ENCODE measurements at regions not wholly inside any gene's neighbourhood (a gene's known extent, or its start where the extent isn't known, plus 50 kb on each side); places are given as distances from the start of the nearest gene placed in this dataset.

DNA sequence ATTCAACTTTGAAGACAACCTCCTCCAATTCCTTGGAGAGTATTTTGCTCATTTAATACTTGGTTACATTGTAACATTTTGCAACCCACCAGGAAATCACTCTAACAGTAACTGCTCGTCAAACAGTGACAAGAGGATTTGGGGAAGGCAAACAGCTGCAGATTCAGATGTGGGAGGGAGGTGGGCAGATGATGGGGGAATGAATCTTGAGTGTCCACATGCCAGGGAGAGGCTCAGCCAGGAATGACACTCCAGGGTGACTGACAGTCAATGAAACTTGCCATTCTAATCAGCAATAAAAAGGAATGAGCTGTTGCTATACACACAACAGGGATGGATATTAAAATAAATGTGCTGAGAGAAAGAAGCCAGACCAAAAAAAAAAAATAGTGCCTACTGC, 97.7 kb upstream of the ANKRD55 start:
- DNase-seq (no peak), ATAC-seq (no peak)
- Mint-ChIP-seq H3K9me3 (ENCODE audit: low read depth) (peaks cover 13% of the 10 kb centered on the region), H3K4me3 (no peak overlapping the region), H3K4me1 (peaks cover 52% of the 10 kb centered on the region), H3K27ac (no peak overlapping the region), H3K27me3 (no peaks in the 10 kb centered on the region), H3K36me3 (peaks cover 24% of the 10 kb centered on the region)
- CTCF ChIA-PET, result no interaction called here

DNA sequence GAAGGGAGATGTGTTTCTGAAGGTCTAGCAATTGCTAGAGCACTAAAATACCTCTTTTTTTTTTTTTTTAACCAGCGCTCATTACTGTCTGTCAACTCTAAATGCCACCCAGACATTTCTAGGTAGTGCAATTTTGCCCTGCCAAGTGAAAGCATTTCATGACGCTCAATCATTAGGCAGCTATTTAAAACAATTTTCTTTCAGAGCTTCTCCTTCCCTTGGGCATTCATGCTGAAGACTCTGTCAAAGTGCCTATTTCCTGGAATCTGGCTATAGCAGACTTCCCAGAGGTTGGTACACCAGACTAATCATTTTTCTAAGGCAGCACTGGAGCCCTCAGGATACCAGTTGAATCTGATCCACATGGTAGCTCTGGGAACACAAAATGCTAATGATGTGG, 97.0 kb upstream of the ANKRD55 start:
- H3K27me3 Mint-ChIP-seq, result no peaks in the 10 kb centered on the region
- CTCF ChIA-PET, result interaction anchor here (0.8 to 1.0 kb wide), 2 partner anchors 10 to 59 kb away, joined by 3 to 5 read pairs; no protein-coding TSS in a partner anchor
- peaks cover 56% of the 10 kb centered on the region for H3K4me1 Mint-ChIP-seq
- no peak for DNase-seq
- H3K27ac Mint-ChIP-seq, result peak overlapping the region; percentile 87
- H3K4me3 Mint-ChIP-seq, result no peak overlapping the region
- H3K9me3 Mint-ChIP-seq (ENCODE audit: low read depth), result peaks cover 7% of the 10 kb centered on the region
- no peak for ATAC-seq
- H3K36me3 Mint-ChIP-seq, result peaks cover 18% of the 10 kb centered on the region

DNA sequence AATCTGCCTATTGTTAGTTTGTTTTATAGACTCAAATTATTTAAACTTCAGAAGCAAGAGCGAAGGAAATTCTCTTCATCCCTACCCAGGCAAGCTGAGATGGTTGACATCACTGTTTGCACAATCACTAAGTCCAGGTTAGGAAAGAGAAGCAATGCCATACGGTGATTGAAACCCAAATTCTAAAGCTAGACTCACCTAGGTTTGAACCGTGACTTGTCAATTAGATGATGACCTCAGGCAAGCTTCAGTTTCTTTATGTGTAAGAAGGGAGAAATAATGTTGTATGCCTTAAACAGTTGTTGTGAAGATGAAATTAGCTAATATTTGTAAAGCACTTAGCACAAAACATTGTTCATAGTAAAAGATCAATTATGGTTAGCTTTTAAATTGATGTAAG, 96.5 kb upstream of the ANKRD55 start:
- Mint-ChIP-seq H3K4me3 (peak overlapping the region; percentile 12), H3K4me1 (peaks cover 56% of the 10 kb centered on the region), H3K27ac (peak overlapping the region; percentile 87), H3K9me3 (ENCODE audit: low read depth) (peaks cover 6% of the 10 kb centered on the region), H3K36me3 (peaks cover 13% of the 10 kb centered on the region), H3K27me3 (no peaks in the 10 kb centered on the region)
- CTCF ChIA-PET, result interaction anchor here (0.8 to 1.0 kb wide), 2 partner anchors 11 to 59 kb away, joined by 3 to 5 read pairs; no protein-coding TSS in a partner anchor
- ATAC-seq (peak; percentile 20), DNase-seq (no peak)

DNA sequence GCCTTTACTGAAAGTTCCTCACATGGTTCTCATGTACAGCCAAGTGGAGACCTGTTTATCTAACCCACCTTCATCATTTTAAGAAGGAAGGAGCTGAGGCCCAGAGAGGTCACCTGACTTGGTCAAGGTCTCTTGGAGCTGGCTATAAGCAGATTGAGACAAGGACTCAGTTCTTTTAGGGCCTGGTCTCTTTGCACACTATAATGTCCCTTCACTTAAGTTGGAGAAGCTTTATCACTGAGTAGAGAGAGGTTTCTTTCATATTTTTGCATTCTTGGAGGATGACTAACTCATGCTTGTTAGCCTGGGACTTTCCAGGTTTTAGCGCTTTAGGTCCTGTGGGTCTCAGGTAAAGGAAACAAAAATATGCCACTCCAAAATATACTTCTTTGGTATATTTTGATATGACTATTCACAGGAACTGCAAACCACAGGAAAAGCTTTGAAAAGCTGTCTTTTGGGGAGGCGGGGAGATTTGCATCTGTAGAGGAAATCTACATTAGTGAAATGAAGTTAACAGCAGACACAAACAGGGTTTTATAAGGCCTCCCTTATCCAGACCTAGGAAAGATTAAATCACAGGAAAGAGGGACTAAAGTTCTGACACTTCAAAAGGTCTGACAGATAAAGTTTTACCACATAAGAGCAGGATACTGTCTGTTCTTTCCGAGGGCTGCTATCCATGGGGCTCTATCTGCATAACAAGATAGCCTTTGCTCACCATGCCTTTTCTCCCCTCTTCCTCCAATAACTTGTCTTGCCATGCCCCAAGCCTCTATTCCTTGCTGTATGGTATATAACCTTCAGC, 95.8 kb upstream of the ANKRD55 start:
- Mint-ChIP-seq H3K36me3 (peaks cover 8% of the 10 kb centered on the region), H3K9me3 (ENCODE audit: low read depth) (peaks cover 4% of the 10 kb centered on the region), H3K27me3 (no peaks in the 10 kb centered on the region), H3K4me3 (peak overlapping the region; percentile 21), H3K4me1 (peaks cover 56% of the 10 kb centered on the region), H3K27ac (peak overlapping the region; percentile 87)
- ATAC-seq (peak; percentile 52), DNase-seq (peak; percentile 69)
- CTCF ChIA-PET, result interaction anchor here (0.7 to 1.6 kb wide), 9 partner anchors 8 to 702 kb away, joined by 3 to 5 read pairs (median 3); partner anchors contain the start of gene SETD9

DNA sequence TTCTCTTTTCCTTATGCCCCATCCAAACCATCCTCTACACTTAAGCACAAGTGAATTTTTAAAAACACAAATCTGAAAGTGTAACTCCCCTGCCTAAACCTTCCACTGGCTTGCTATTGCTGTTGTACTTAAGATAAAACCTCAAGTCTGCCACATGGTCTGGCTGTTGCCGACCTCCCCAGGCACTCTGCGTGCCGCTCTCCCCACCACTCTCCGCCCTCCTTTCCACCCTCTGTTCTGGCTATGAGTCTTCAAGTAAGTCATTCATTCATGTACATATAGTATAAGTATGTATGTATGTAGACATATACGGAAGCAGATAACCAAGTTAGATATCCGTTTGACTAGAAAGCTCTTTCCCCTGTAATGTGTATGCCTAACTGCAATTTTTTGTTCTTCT, 94.7 kb upstream of the ANKRD55 start:
- peaks cover 56% of the 10 kb centered on the region for H3K4me1 Mint-ChIP-seq
- ATAC-seq, result peak; percentile 90

DNA sequence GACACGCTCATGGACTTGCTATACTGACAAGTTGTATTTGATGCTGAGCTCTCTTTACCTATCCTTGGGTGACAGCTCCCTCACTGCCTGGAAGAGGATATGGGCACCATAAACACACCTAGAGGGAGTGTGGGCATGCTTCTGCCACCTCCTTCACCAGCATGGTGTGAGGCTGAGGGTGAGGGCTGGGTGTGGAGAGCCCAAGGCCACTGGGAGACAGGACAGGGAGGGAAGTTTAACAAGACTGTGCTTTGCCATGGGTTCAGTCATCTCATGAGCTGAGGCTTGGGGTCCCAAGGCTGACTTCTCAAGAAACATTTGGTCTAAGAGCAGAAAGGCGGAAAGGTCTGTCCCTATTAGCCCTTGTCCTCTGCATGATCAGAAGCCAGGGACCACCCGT, 93.6 kb upstream of the ANKRD55 start:
- DNase-seq, result no peak
- Mint-ChIP-seq H3K4me3 (no peak overlapping the region), H3K27ac (peak overlapping the region; percentile 71), H3K4me1 (peaks cover 57% of the 10 kb centered on the region), H3K36me3 (peaks cover 2% of the 10 kb centered on the region), H3K9me3 (ENCODE audit: low read depth) (no peaks in the 10 kb centered on the region), H3K27me3 (no peaks in the 10 kb centered on the region)
- no peak for ATAC-seq
- CTCF ChIA-PET, result interaction anchor here (1.0 kb wide), 1 partner anchor 14 kb away, joined by 3 read pairs; no protein-coding TSS in a partner anchor

More for the DNA sequence above, 94.7 kb upstream of the ANKRD55 start:
- H3K4me3 Mint-ChIP-seq, result peak overlapping the region; percentile 4
- peak overlapping the region; percentile 87 for H3K27ac Mint-ChIP-seq
- no peaks in the 10 kb centered on the region for H3K27me3 Mint-ChIP-seq
- CTCF ChIA-PET, result interaction anchor here (0.7 to 1.6 kb wide), 6 partner anchors 9 to 511 kb away, joined by 3 to 5 read pairs (median 3); no protein-coding TSS in a partner anchor
- H3K9me3 Mint-ChIP-seq (ENCODE audit: low read depth), result peaks cover 2% of the 10 kb centered on the region
- H3K36me3 Mint-ChIP-seq, result peaks cover 7% of the 10 kb centered on the region
- peak; percentile 93 for DNase-seq

DNA sequence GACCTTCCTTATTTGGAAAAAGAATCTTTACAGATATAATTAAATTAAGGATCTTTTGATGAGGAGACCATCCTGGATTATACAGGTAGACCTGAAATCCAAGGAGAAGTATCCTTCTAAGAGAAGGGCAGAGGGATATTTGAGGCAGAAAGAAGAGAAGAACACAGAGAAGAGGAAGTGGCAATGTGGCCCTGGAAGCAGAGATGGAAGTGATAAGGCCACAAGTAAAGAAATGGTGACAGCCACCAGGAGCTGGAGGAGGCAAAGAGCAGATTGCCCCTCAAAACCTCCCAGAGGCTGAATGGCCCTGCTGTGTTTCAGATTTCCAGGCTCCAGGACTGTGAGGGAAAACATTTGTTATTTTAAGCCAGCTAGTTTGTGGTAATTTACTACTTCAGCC, 93.0 kb upstream of the ANKRD55 start:
- Mint-ChIP-seq H3K4me1 (peaks cover 56% of the 10 kb centered on the region), H3K4me3 (no peak overlapping the region), H3K27me3 (no peaks in the 10 kb centered on the region), H3K9me3 (ENCODE audit: low read depth) (no peaks in the 10 kb centered on the region), H3K36me3 (no peaks in the 10 kb centered on the region), H3K27ac (peak overlapping the region; percentile 44)
- no peak for ATAC-seq
- peak; percentile 48 for DNase-seq
- CTCF ChIA-PET, result interaction anchor here (1.0 kb wide), 1 partner anchor 15 kb away, joined by 3 read pairs; no protein-coding TSS in a partner anchor

DNA sequence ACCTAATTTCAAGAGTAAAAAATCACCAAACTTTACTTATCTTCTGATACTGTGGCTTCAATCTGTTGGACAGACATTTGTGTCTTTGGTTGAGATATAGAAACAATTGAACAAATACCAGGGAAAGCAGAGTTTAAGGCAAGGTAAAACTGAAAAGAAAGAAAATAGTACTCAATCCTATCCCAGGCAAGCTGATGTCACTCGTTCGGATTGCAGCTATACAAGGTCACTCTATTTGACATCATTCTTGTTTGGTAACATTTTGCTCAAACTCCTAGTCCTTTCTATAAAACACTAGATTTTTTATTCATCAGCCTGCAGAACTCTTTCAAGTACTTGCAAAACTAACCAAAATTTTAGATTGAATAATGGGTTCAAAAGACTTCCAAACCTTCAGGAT, 91.9 kb upstream of the ANKRD55 start:
- Mint-ChIP-seq H3K4me3 (no peak overlapping the region), H3K4me1 (peaks cover 46% of the 10 kb centered on the region)
- CTCF ChIA-PET, result interaction anchor here (1.3 kb wide), 1 partner anchor 25 kb away, joined by 3 read pairs; no protein-coding TSS in a partner anchor

DNA sequence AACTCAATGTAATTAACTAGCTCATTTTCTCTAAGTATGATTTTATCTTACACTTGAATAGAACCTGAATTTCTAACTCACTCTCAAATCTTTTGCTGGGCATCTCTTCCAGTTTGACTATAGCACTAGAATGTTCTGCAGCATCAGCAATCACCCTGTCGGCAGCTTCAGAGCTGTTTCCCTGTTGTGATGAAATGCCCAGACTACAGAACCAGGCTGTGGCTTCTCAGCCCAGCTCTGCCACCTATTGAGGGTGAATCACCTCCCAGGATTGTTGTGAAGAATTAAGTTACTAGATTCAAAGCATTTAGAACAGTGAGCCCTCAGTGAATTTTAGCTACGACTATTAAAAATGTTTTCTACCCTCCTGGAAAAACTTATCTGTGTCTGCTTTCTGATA, 90.4 kb upstream of the ANKRD55 start:
- CTCF ChIA-PET, result interaction anchor here (0.6 kb wide), 2 partner anchors 149 to 753 kb away, joined by 3 read pairs; no protein-coding TSS in a partner anchor
- peaks cover 31% of the 10 kb centered on the region for H3K4me1 Mint-ChIP-seq
- ATAC-seq (no peak), DNase-seq (no peak)
- H3K27ac Mint-ChIP-seq, result no peak overlapping the region
- no peak overlapping the region for H3K4me3 Mint-ChIP-seq
- H3K9me3 Mint-ChIP-seq (ENCODE audit: low read depth), result no peaks in the 10 kb centered on the region
- H3K27me3 Mint-ChIP-seq, result no peaks in the 10 kb centered on the region
- H3K36me3 Mint-ChIP-seq, result no peaks in the 10 kb centered on the region

More for the DNA sequence above, 91.9 kb upstream of the ANKRD55 start:
- no peak for ATAC-seq
- Mint-ChIP-seq H3K36me3 (no peaks in the 10 kb centered on the region), H3K9me3 (ENCODE audit: low read depth) (no peaks in the 10 kb centered on the region), H3K27me3 (no peaks in the 10 kb centered on the region), H3K27ac (no peak overlapping the region)
- DNase-seq, result no peak

DNA sequence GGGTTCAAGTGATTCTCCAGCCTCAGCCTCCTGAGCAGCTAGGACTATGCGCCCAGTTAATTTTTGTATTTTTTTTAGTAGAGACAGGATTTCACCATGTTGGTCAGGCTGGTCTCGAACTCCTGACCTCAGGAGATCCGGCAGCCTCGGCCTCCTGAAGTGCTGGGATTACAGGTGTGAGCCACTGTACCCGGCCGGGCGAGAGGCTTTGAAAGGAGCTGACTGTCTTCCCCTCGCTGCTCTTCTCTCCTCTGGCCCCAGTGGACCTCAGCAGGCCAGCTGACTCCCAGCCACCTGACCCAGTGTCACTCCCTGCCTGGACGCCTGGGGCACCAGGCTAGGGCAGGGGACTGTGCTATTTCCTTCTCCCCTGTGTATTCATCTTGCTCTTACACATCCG, 89.5 kb upstream of the ANKRD55 start:
- no peaks in the 10 kb centered on the region for H3K36me3 Mint-ChIP-seq
- peaks cover 26% of the 10 kb centered on the region for H3K4me1 Mint-ChIP-seq
- no peaks in the 10 kb centered on the region for H3K9me3 Mint-ChIP-seq (ENCODE audit: low read depth)
- ATAC-seq (no peak), DNase-seq (no peak)
- no peak overlapping the region for H3K27ac Mint-ChIP-seq
- no peak overlapping the region for H3K4me3 Mint-ChIP-seq
- no peaks in the 10 kb centered on the region for H3K27me3 Mint-ChIP-seq
- CTCF ChIA-PET, result no interaction called here

DNA sequence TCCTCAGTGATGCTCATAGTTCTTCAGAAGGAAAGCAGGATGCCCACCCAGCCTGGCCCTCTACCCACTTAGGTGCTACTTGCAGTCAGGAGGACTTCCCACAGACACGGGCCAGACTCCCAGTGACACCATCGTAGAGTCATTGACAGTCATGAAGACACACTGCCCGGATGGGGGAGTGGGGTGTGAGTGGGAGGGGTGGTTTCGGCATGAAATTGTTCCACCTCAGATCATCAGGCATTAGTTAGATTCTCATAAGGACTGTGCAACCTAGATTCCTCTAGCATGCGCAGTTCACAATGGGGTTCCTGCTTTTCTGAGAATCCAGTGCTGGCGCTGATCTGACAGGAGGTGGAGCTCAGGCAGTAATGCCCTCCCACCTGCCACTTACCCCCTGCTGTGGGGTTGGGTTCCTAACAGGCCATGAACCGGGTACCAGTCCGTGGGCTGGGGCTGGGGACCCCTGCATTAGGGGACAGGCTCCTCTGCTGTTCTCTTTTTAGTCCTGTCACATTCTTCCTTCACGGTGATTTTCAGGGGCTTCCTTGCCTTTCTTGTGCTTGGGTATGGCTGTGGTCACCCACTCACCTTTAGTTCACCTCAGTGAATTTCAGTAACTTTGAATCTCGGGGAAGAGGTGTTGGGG, 88.2 kb upstream of the ANKRD55 start:
- Mint-ChIP-seq H3K36me3 (no peaks in the 10 kb centered on the region), H3K27me3 (no peaks in the 10 kb centered on the region), H3K4me3 (no peak overlapping the region), H3K27ac (no peak overlapping the region), H3K4me1 (peaks cover 19% of the 10 kb centered on the region), H3K9me3 (ENCODE audit: low read depth) (no peaks in the 10 kb centered on the region)
- ATAC-seq (no peak), DNase-seq (no peak)
- CTCF ChIA-PET, result no interaction called here

DNA sequence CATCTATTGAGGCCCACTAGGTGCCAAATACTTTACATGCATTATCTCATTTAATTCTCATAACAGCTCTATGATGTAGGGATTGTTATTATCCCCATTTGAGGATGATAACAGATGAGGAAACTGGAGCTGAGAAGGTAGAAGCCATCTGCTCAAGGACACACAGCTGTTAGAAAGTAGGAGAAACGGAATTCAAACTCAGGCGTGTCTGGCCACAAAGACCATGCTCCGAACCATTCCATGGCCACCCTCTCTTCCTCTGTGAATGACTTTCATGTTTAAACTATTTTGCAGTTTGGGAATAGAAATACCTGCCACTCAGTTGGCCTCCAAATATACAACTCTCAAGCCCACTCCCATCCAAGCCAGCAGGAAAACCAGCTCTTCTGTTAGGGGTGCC, 87.6 kb upstream of the ANKRD55 start:
- Mint-ChIP-seq H3K27me3 (no peaks in the 10 kb centered on the region), H3K27ac (no peak overlapping the region)
- ATAC-seq, result no peak

DNA sequence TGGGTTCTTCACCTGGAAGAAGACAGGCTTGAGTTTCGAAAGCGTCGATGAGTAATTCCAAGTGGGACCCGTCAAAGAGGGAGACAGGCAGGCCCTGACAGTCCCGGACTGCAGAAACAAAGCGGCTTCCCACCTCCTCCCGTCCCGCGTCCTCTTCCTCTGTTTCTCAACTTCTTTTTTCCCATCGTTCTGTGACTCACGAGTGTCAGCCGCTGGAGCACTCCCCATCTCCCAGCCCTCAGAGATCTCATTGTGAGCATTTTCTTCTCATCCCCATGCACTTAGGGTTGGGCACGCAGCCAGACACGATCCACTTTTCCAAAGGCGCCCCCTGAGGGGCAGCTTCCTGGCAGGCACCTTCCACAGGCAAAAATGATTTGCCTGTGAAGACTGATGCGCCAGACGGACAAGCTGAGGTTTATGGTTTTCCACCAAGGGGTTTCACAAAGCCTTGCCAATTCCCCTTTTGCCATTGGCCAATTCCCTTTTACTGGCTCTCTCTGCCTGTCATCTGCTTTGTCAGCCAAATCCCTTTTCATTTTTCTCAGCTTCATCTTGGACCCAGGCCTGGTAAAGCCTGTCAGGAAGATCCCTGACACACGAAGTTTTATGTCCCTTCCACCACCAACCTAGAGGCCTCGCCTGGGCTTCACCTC, 86.5 kb upstream of the ANKRD55 start:
- no peak overlapping the region for H3K4me3 Mint-ChIP-seq
- ATAC-seq (no peak), DNase-seq (no peak)
- CTCF ChIA-PET, result no interaction called here
- H3K4me1 Mint-ChIP-seq, result peaks cover 11% of the 10 kb centered on the region
- no peak overlapping the region for H3K27ac Mint-ChIP-seq
- no peaks in the 10 kb centered on the region for H3K36me3 Mint-ChIP-seq
- H3K27me3 Mint-ChIP-seq, result no peaks in the 10 kb centered on the region
- H3K9me3 Mint-ChIP-seq (ENCODE audit: low read depth), result no peaks in the 10 kb centered on the region

More for the DNA sequence above, 87.6 kb upstream of the ANKRD55 start:
- Mint-ChIP-seq H3K9me3 (ENCODE audit: low read depth) (no peaks in the 10 kb centered on the region), H3K36me3 (no peaks in the 10 kb centered on the region), H3K4me1 (peaks cover 15% of the 10 kb centered on the region), H3K4me3 (no peak overlapping the region)
- CTCF ChIA-PET, result no interaction called here
- DNase-seq, result no peak
